Upper lobe of left lung (tissue), 4 donors: ENCODE measurements at regions not wholly inside any gene's neighbourhood (a gene's known extent, or its start where the extent isn't known, plus 50 kb on each side); places are given as distances from the start of the nearest gene placed in this dataset.
"Not testable (repeated sequence)": the region's sequence is repeated elsewhere in the genome, so short reads cannot be mapped to it uniquely, and the experiment has no call there.

ENCODE experiments used
- EP300 ChIP-seq, 4 donors: sonication (generic); formaldehyde crosslinking; IDR thresholded peaks; one replicate each; pipeline ENCODE4 v1.5.1; 2017; ENCODE audit warnings: antibody characterized with exemption in 4 of 4, control low read depth in 2 of 4
- POLR2A ChIP-seq, 4 donors: fragments of 450-650 bp; IDR thresholded peaks; one replicate each; pipeline ENCODE4 v1.5.1; 2016 to 2017; ENCODE audit warnings: antibody characterized with exemption in 4 of 4, mild to moderate bottlenecking in 2 of 4
- POLR2AphosphoS5 ChIP-seq, 2 donors: sonication (generic); formaldehyde crosslinking; IDR thresholded peaks; one replicate each; pipeline ENCODE4 v1.5.1; 2017; ENCODE audit warnings: antibody characterized with exemption in 2 of 2
- TF ChIP-seq, protein P1 (sequence below), 6 experiments: fragments of 450-650 bp in 4 of 6; fragments of 200-600 bp in 2 of 6; sonication (generic) in 2 of 6; IDR thresholded peaks; one replicate each; pipeline ENCODE4 v1.5.1; 2016 to 2019; ENCODE audit warnings: antibody characterized with exemption in 6 of 6

DNA sequence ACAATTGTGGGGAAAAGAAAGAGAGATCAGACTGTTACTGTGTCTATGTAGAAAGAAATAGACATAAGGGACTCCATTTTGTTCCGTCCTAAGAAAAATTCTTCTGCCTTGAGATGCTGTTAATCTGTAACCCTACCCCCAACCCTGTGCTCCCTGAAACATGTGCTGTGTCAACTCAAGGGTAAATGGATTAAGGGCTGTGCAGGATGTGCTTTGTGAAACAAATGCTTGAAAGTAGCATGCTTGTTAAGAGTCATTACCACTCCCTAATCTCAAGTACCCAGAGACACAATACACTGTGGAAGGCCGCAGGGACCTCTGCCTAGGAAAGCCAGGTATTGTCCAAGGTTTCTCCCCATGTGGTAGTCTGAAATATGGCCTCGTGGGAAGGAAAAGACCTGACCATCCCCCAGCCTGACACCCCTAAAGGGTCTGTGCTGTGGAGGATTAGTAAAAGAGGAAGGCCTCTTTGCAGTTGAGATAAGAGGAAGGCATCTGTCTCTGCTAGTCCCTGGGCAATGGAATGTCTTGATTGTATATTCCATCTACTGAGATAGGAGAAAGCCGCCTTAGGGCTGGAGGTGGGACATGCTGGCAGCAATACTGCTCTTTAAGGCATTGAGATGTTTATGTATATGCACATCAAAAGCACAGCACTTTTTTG lies 695.9 kb upstream of the ADGRL4 start:
- TF ChIP-seq, protein P1, sequence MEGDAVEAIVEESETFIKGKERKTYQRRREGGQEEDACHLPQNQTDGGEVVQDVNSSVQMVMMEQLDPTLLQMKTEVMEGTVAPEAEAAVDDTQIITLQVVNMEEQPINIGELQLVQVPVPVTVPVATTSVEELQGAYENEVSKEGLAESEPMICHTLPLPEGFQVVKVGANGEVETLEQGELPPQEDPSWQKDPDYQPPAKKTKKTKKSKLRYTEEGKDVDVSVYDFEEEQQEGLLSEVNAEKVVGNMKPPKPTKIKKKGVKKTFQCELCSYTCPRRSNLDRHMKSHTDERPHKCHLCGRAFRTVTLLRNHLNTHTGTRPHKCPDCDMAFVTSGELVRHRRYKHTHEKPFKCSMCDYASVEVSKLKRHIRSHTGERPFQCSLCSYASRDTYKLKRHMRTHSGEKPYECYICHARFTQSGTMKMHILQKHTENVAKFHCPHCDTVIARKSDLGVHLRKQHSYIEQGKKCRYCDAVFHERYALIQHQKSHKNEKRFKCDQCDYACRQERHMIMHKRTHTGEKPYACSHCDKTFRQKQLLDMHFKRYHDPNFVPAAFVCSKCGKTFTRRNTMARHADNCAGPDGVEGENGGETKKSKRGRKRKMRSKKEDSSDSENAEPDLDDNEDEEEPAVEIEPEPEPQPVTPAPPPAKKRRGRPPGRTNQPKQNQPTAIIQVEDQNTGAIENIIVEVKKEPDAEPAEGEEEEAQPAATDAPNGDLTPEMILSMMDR (IDR thresholded peaks at IDR 0.05), result not testable (repeated sequence)
- TF ChIP-seq POLR2A, POLR2AphosphoS5, EP300 (IDR thresholded peaks at IDR 0.05): not testable (repeated sequence)
